ENCODE measurements at regions not wholly inside any gene's neighbourhood (a gene's known extent, or its start where the extent isn't known, plus 50 kb on each side); places are given as distances from the start of the nearest gene placed in this dataset.

- DNase-seq (ENCODE audit: low spot score), result no peak
- Histone ChIP-seq H3K9me3 (ENCODE audit: severe bottlenecking) (no peaks in the 10 kb centered on the region), H3K4me3 (ENCODE audit: severe bottlenecking) (no peak overlapping the region), H3K36me3 (ENCODE audit: low read depth) (no peaks in the 10 kb centered on the region), H3K27ac (ENCODE audit: poor library complexity, severe bottlenecking) (no peak overlapping the region), H3K4me1 (ENCODE audit: insufficient read depth, poor library complexity, severe bottlenecking) (peaks cover 22% of the 10 kb centered on the region), H3K27me3 (ENCODE audit: insufficient read depth, poor library complexity, severe bottlenecking) (no peaks in the 10 kb centered on the region)
- peak; percentile 50; the same call in 2 of the 3 replicates for ATAC-seq (ENCODE audit: low read depth)
- TF ChIP-seq CTCF (IDR thresholded peaks at IDR 0.05; ENCODE audit: poor library complexity, severe bottlenecking), result peak; percentile 54
These were observed 274.7 kb upstream of the FZD8 start for GRCh38 chr10:35916791-35917190.

GRCh38 chr10:35913628-35914027 lies 271.5 kb upstream of the FZD8 start:
- DNase-seq (ENCODE audit: low spot score) (no peak), ATAC-seq (ENCODE audit: low read depth) (peak; percentile 81)
- peak overlapping the region; percentile 91 for H3K27ac ChIP-seq (ENCODE audit: poor library complexity, severe bottlenecking)
- H3K27me3 ChIP-seq (ENCODE audit: insufficient read depth, poor library complexity, severe bottlenecking), result no peaks in the 10 kb centered on the region
- H3K4me1 ChIP-seq (ENCODE audit: insufficient read depth, poor library complexity, severe bottlenecking), result peaks cover 45% of the 10 kb centered on the region
- no peaks in the 10 kb centered on the region for H3K36me3 ChIP-seq (ENCODE audit: low read depth)
- TF ChIP-seq CTCF (IDR thresholded peaks at IDR 0.05; ENCODE audit: poor library complexity, severe bottlenecking), result no peak
- H3K9me3 ChIP-seq (ENCODE audit: severe bottlenecking), result no peaks in the 10 kb centered on the region
- no peak overlapping the region for H3K4me3 ChIP-seq (ENCODE audit: severe bottlenecking)

GRCh38 chr10:35912615-35913569 lies 270.8 kb upstream of the FZD8 start:
- ATAC-seq (ENCODE audit: low read depth), result peak; percentile 44; the same call in 2 of the 3 replicates
- no peak for TF ChIP-seq CTCF (IDR thresholded peaks at IDR 0.05; ENCODE audit: poor library complexity, severe bottlenecking)
- H3K36me3 ChIP-seq (ENCODE audit: low read depth), result no peaks in the 10 kb centered on the region
- peaks cover 45% of the 10 kb centered on the region for H3K4me1 ChIP-seq (ENCODE audit: insufficient read depth, poor library complexity, severe bottlenecking)
- DNase-seq (ENCODE audit: low spot score), result no peak
- H3K9me3 ChIP-seq (ENCODE audit: severe bottlenecking), result no peaks in the 10 kb centered on the region
- peak overlapping the region; percentile 91 for H3K27ac ChIP-seq (ENCODE audit: poor library complexity, severe bottlenecking)
- H3K4me3 ChIP-seq (ENCODE audit: severe bottlenecking), result no peak overlapping the region
- H3K27me3 ChIP-seq (ENCODE audit: insufficient read depth, poor library complexity, severe bottlenecking), result no peaks in the 10 kb centered on the region

- no peaks in the 10 kb centered on the region for H3K9me3 ChIP-seq (ENCODE audit: severe bottlenecking)
- H3K27ac ChIP-seq (ENCODE audit: poor library complexity, severe bottlenecking), result peak overlapping the region; percentile 91
- no peak for DNase-seq (ENCODE audit: low spot score)
- no peaks in the 10 kb centered on the region for H3K36me3 ChIP-seq (ENCODE audit: low read depth)
- H3K4me3 ChIP-seq (ENCODE audit: severe bottlenecking), result no peak overlapping the region
- peaks cover 45% of the 10 kb centered on the region for H3K4me1 ChIP-seq (ENCODE audit: insufficient read depth, poor library complexity, severe bottlenecking)
- TF ChIP-seq CTCF (IDR thresholded peaks at IDR 0.05; ENCODE audit: poor library complexity, severe bottlenecking), result no peak
- no peak for ATAC-seq (ENCODE audit: low read depth)
- no peaks in the 10 kb centered on the region for H3K27me3 ChIP-seq (ENCODE audit: insufficient read depth, poor library complexity, severe bottlenecking)
These were observed 269.9 kb upstream of the FZD8 start for GRCh38 chr10:35911954-35912353.

- H3K36me3 ChIP-seq (ENCODE audit: low read depth), result no peaks in the 10 kb centered on the region
- H3K4me3 ChIP-seq (ENCODE audit: severe bottlenecking), result no peak overlapping the region
- H3K4me1 ChIP-seq (ENCODE audit: insufficient read depth, poor library complexity, severe bottlenecking), result peaks cover 45% of the 10 kb centered on the region
- H3K9me3 ChIP-seq (ENCODE audit: severe bottlenecking), result no peaks in the 10 kb centered on the region
- TF ChIP-seq CTCF (IDR thresholded peaks at IDR 0.05; ENCODE audit: poor library complexity, severe bottlenecking), result no peak
- peak overlapping the region; percentile 91 for H3K27ac ChIP-seq (ENCODE audit: poor library complexity, severe bottlenecking)
- no peak for ATAC-seq (ENCODE audit: low read depth)
- H3K27me3 ChIP-seq (ENCODE audit: insufficient read depth, poor library complexity, severe bottlenecking), result no peaks in the 10 kb centered on the region
- no peak for DNase-seq (ENCODE audit: low spot score)
These were observed 269.1 kb upstream of the FZD8 start for GRCh38 chr10:35911233-35911632.
